GM06990 (cell line): ENCODE measurements at regions not wholly inside any gene's neighbourhood (a gene's known extent, or its start where the extent isn't known, plus 50 kb on each side); places are given as distances from the start of the nearest gene placed in this dataset.

Experiments used
- DNase-seq: peaks from one replicate; pipeline ENCODE4 v3.0.0-alpha.2; 2011; ENCODE audit not compliant: insufficient read length; ENCODE audit errors: extremely low read depth
- H3K27me3 ChIP-seq: replicated peaks from 2 replicates; pipeline ENCODE4 v1.6.0; 2011; ENCODE audit warnings: low read length; ENCODE audit not compliant: control insufficient read depth, insufficient read depth
- H3K36me3 ChIP-seq: 2 replicates; pipeline ENCODE4 v1.5.1; 2011; ENCODE audit warnings: low read length; ENCODE audit not compliant: control insufficient read depth, insufficient read depth
- H3K4me3 ChIP-seq: replicated peaks from 2 replicates; pipeline ENCODE4 v1.5.1; 2011; ENCODE audit warnings: low read depth, mild to moderate bottlenecking, control low read depth, low read length
- CTCF ChIP-seq: IDR thresholded peaks from 2 replicates; pipeline ENCODE4 v1.5.1; 2011; ENCODE audit warnings: low read length, control low read depth, mild to moderate bottlenecking, inconsistent platforms; ENCODE audit not compliant: insufficient read depth, poor library complexity, severe bottlenecking

GRCh38 chr18:78766651-78767533 lies 212.7 kb upstream of the SALL3 start:
- H3K4me3 ChIP-seq = no peak overlapping the region
- H3K27me3 ChIP-seq = no peaks in the 10 kb centered on the region
- no peaks in the 10 kb centered on the region for H3K36me3 ChIP-seq
- no peak for TF ChIP-seq CTCF
- DNase-seq = no peak

GRCh38 chr18:78767648-78768071 lies 212.0 kb upstream of the SALL3 start:
- no peak for DNase-seq
- no peak overlapping the region for H3K4me3 ChIP-seq
- no peak for TF ChIP-seq CTCF
- H3K27me3 ChIP-seq = no peaks in the 10 kb centered on the region
- no peaks in the 10 kb centered on the region for H3K36me3 ChIP-seq

- no peak for TF ChIP-seq CTCF
- no peaks in the 10 kb centered on the region for H3K27me3 ChIP-seq
- DNase-seq = no peak
- no peaks in the 10 kb centered on the region for H3K36me3 ChIP-seq
- H3K4me3 ChIP-seq = no peak overlapping the region
Measured at GRCh38 chr18:78768221-78768620, 211.4 kb upstream of the SALL3 start.

- TF ChIP-seq CTCF = no peak
- H3K4me3 ChIP-seq = no peak overlapping the region
- H3K27me3 ChIP-seq = no peaks in the 10 kb centered on the region
- no peaks in the 10 kb centered on the region for H3K36me3 ChIP-seq
- DNase-seq = no peak
Measured at GRCh38 chr18:78768656-78769501, 210.7 kb upstream of the SALL3 start.

- H3K4me3 ChIP-seq = no peak overlapping the region
- H3K27me3 ChIP-seq = no peaks in the 10 kb centered on the region
- DNase-seq = no peak
- no peaks in the 10 kb centered on the region for H3K36me3 ChIP-seq
- TF ChIP-seq CTCF = no peak
Measured at GRCh38 chr18:78769502-78770105, 210.0 kb upstream of the SALL3 start.
